ENCODE measurements at regions not wholly inside any gene's neighbourhood (a gene's known extent, or its start where the extent isn't known, plus 50 kb on each side); places are given as distances from the start of the nearest gene placed in this dataset.
"Not testable (repeated sequence)": the region's sequence is repeated elsewhere in the genome, so short reads cannot be mapped to it uniquely, and the experiment has no call there.

GRCh38 chr5:93960042-93960441 lies 218.6 kb upstream of the POU5F2 start:
- no peak overlapping the region for H3K4me3 ChIP-seq
- H3K9me3 ChIP-seq, result no peaks in the 10 kb centered on the region
- no peak for TF ChIP-seq CTCF (IDR thresholded peaks at IDR 0.05)
- no peaks in the 10 kb centered on the region for H3K36me3 ChIP-seq
- H3K4me1 ChIP-seq, result no peaks in the 10 kb centered on the region
- intact Hi-C loops (cut with DNase I; ENCODE audit: low total_unique reads), result no loop called here
- H3K27me3 ChIP-seq, result no peaks in the 10 kb centered on the region
- H3K27ac ChIP-seq, result no peak overlapping the region
- no peak for DNase-seq

- DNase-seq, result no peak
These were observed 214.6 kb upstream of the POU5F2 start for GRCh38 chr5:93956006-93956405.

GRCh38 chr5:93954421-93955069 lies 213.1 kb upstream of the POU5F2 start:
- Histone ChIP-seq H3K9me3 (no peaks in the 10 kb centered on the region), H3K27ac (no peak overlapping the region), H3K36me3 (peaks cover 0 to 3% (median 0%) of the 10 kb centered on the region in 3 donors), H3K4me1 (no peaks in the 10 kb centered on the region), H3K4me3 (no peak overlapping the region), H3K27me3 (no peaks in the 10 kb centered on the region)
- no peak for DNase-seq
- intact Hi-C loops (cut with DNase I; ENCODE audit: low total_unique reads), result no loop called here
- no peak for TF ChIP-seq CTCF (IDR thresholded peaks at IDR 0.05)

More at GRCh38 chr5:93956006-93956405, 214.6 kb upstream of the POU5F2 start:
- Histone ChIP-seq H3K36me3 (peaks cover 0 to 3% (median 0%) of the 10 kb centered on the region in 3 donors), H3K4me1 (no peaks in the 10 kb centered on the region), H3K27me3 (no peaks in the 10 kb centered on the region), H3K9me3 (no peaks in the 10 kb centered on the region), H3K4me3 (no peak overlapping the region), H3K27ac (no peak overlapping the region)
- intact Hi-C loops (cut with DNase I; ENCODE audit: low total_unique reads), result no loop called here
- TF ChIP-seq CTCF (IDR thresholded peaks at IDR 0.05), result no peak

GRCh38 chr5:93953442-93953841 lies 212.0 kb upstream of the POU5F2 start:
- Histone ChIP-seq H3K27me3 (no peaks in the 10 kb centered on the region), H3K4me1 (no peaks in the 10 kb centered on the region), H3K36me3 (peaks cover 0 to 3% (median 0%) of the 10 kb centered on the region in 3 donors), H3K9me3 (no peaks in the 10 kb centered on the region), H3K4me3 (no peak overlapping the region), H3K27ac (no peak overlapping the region)
- TF ChIP-seq CTCF (IDR thresholded peaks at IDR 0.05), result no peak
- intact Hi-C loops (cut with DNase I; ENCODE audit: low total_unique reads), result no loop called here
- DNase-seq, result no peak

- Histone ChIP-seq H3K27ac (no peak overlapping the region), H3K27me3 (no peaks in the 10 kb centered on the region), H3K4me1 (no peaks in the 10 kb centered on the region), H3K36me3 (no peaks in the 10 kb centered on the region), H3K9me3 (no peaks in the 10 kb centered on the region), H3K4me3 (no peak overlapping the region)
- intact Hi-C loops (cut with DNase I; ENCODE audit: low total_unique reads), result no loop called here
- DNase-seq, result no peak
- TF ChIP-seq CTCF (IDR thresholded peaks at IDR 0.05), result no peak
These were observed 200.5 kb upstream of the POU5F2 start for GRCh38 chr5:93941897-93942296.

- H3K9me3 ChIP-seq; H3K27me3 ChIP-seq; H3K4me1 ChIP-seq; DNase-seq; H3K27ac ChIP-seq; intact Hi-C loops (cut with DNase I; ENCODE audit: low total_unique reads); H3K36me3 ChIP-seq; H3K4me3 ChIP-seq: not testable (repeated sequence)
These were observed 191.9 kb upstream of the POU5F2 start for GRCh38 chr5:93933269-93933668.

All from tibial artery (tissue), 4 donors.